ENCODE measurements at regions not wholly inside any gene's neighbourhood (a gene's known extent, or its start where the extent isn't known, plus 50 kb on each side); places are given as distances from the start of the nearest gene placed in this dataset.
A peak's percentile ranks its signal among the peaks of the same experiment; 100 is the strongest.

DNA sequence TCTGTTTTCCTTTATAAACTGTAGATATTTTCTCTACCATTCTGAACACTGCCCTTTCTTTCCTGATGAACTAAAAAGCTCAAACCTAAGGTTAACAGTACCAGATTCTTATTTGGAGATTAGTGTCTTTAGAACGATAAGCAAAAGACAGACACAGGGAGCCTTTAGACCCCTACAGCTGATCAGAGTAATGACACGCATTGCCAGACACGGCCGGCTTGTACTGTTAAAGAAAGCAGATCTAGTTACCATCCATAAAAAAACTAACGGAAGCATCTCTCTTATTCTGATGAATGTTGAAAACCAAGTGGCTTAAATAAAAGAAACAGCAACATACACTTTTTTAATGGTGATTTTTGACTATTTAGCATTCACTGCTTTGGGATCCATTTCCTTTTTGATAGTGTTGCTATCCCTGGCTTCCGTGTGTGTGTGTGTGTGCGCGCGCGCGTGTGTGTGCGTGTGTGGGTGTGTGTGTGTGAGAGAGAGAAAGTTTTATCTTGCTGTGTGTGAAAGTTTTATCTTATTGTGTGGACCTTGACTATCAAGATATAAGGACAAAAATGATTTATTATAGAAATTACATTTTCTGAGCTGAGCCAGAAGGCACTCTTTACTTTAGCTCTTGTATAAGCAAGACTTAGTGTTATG is 95.6 kb upstream of the SLC35B3 start:
- DNase-seq (peak in 1 of 2 donors; percentile 6), ATAC-seq (no peak)
- intact Hi-C loops (cut with DNase I, micrococcal nuclease) = no loop called here

DNA sequence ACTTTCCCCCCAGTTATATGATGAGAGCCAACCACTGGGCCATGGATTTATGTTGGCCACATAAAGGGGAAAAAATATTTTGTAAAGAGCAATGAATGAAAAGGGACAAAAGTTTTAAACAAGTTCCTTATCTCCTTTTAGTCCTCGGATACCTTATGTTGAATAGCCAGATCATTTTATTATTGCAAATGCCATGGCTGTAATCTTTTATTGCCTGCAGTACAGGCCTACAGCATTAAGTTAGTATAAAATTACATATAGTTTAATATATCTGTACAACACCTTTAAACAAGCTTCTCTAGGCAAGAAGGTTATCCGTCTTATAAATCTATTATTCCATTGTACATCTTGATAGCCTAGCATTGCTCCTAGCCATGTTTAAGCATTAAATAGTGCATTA is 93.9 kb upstream of the SLC35B3 start:
- no peak for DNase-seq
- ATAC-seq = peak; percentile 84
- intact Hi-C loops (cut with DNase I, micrococcal nuclease) = no loop called here

DNA sequence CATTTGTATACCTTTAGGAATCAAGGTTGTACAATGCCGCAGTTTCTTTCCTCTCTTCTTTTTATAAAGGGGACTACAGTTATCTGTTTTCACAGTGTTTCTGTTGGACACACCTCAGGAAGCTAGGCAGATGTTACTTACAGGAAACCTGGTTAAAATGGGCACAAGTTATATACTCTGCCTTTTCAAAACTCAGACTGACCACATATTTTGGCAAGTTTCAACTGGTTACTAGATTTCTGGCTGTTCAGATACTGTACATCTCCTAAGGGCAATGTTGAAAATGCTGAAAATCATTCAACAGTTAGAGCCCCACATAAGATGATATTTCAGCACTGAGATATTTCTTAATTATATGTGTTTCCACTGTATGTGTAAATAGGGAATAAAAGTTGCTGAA is 92.5 kb upstream of the SLC35B3 start:
- ATAC-seq = no peak
- DNase-seq = no peak
- intact Hi-C loops (cut with DNase I, micrococcal nuclease) = no loop called here

GRCh38 chr6:8526624-8527023 is 91.3 kb upstream of the SLC35B3 start:
- DNase-seq (no peak), ATAC-seq (no peak)
- intact Hi-C loops (cut with DNase I, micrococcal nuclease) = no loop called here

- no peak for ATAC-seq
- DNase-seq = no peak
- intact Hi-C loops (cut with DNase I, micrococcal nuclease) = no loop called here
Observed at GRCh38 chr6:8525370-8525769, 90.0 kb upstream of the SLC35B3 start.

- DNase-seq (no peak), ATAC-seq (no peak)
- intact Hi-C loops (cut with DNase I, micrococcal nuclease) = no loop called here
Observed at GRCh38 chr6:8513174-8513573, 77.8 kb upstream of the SLC35B3 start.

GRCh38 chr6:8507286-8507685 is 71.9 kb upstream of the SLC35B3 start:
- ATAC-seq (no peak), DNase-seq (no peak)
- intact Hi-C loops (cut with DNase I, micrococcal nuclease) = no loop called here

DNA sequence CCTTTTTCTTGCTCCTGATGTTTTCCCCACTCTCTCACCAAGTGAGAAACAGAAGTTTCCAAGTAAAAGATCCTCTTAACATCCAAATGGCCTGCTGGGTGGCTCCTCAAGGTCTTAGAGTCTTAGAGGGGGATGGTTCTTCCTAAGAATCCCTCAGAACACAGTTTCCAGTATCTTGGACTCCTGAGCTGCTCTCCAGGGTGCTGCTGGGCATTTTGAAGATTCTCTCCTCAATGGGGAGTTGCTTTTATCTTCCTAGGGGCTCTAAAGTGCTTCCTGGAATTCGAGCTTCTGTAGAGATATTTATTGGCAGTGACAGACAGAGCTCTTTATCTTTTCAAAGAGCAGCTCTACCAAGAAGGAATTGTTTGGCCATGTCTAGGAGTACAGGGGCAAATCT is 70.8 kb upstream of the SLC35B3 start:
- ATAC-seq (no peak), DNase-seq (no peak)
- intact Hi-C loops (cut with DNase I, micrococcal nuclease) = no loop called here

DNA sequence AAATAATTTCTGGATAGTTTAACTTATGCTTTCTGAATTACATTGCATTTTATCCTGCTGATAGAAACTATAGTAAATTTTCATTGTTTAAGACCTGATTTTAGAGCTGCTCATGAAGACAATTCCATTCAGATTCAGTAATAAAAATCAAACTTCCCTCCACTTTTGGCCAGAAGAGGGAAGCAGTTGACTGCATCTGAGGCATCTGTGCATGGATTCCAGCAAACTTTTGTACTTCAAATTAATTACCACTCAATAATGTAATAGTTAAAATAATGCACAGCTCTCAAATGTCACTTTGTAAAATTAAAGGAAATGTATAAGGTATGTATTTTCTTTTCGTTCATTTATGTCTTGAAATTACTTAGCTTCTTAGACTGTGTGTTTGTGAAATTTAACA is 64.2 kb upstream of the SLC35B3 start:
- ATAC-seq = no peak
- no peak for DNase-seq
- intact Hi-C loops (cut with DNase I, micrococcal nuclease) = no loop called here

- no peak for ATAC-seq
- intact Hi-C loops (cut with DNase I, micrococcal nuclease) = no loop called here
- no peak for DNase-seq
Observed at GRCh38 chr6:8494730-8495129, 59.4 kb upstream of the SLC35B3 start.

GRCh38 chr6:8492536-8493133 is 57.3 kb upstream of the SLC35B3 start:
- intact Hi-C loops (cut with DNase I, micrococcal nuclease) = no loop called here
- DNase-seq (no peak), ATAC-seq (no peak)

Data from left colon (tissue), 2 donors.